OCI-LY1 (cell line): ENCODE measurements at regions not wholly inside any gene's neighbourhood (a gene's known extent, or its start where the extent isn't known, plus 50 kb on each side); places are given as distances from the start of the nearest gene placed in this dataset.

Source experiments
- EZH2 ChIP-seq: fragments of 200-600 bp; sonication (generic), shearing (Covaris generic); IDR thresholded peaks from 2 replicates; pipeline ENCODE4 v1.8.0; 2017; ENCODE audit warnings: borderline replicate concordance, mixed run types, mild to moderate bottlenecking, antibody characterized with exemption, low read length, moderate library complexity, mixed read lengths
- TF ChIP-seq, protein P1 (sequence below): fragments of 200-600 bp; sonication (generic), shearing (Covaris generic); IDR thresholded peaks from 2 replicates; pipeline ENCODE4 v1.5.1; 2017; ENCODE audit warnings: mild to moderate bottlenecking, antibody characterized with exemption, low read length, moderate library complexity, mixed read lengths

DNA sequence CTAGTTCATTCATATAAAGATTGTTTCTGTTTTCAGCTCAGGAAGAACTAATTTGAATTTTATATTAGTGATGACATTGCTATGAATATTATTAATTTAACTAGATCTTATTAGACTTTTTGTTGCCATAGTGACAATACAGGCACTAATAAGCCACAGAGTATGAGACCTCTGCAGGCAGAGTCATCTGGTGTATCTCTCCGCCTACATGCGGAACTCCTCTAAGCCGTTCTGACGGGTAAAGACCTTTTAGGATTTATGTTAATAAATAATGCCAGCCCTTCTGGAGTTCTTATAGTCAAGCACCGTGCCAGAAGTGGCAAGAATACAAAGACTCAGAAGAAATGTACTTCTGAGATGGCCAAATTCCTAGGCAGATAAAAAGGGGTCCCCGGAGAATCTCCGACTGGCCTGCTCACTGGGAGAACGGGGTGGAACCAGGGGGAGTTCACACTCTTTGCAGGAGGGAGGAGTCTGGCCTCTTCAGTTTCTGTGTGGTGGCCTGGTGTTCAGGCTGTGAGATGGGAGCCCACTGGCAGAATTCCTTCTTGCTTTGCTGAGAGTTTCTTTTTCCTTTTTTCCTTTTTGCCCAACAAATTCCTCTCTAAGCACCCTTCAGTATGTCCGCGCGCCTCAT, 85.1 kb upstream of the IL12B start:
- TF ChIP-seq, protein P1, sequence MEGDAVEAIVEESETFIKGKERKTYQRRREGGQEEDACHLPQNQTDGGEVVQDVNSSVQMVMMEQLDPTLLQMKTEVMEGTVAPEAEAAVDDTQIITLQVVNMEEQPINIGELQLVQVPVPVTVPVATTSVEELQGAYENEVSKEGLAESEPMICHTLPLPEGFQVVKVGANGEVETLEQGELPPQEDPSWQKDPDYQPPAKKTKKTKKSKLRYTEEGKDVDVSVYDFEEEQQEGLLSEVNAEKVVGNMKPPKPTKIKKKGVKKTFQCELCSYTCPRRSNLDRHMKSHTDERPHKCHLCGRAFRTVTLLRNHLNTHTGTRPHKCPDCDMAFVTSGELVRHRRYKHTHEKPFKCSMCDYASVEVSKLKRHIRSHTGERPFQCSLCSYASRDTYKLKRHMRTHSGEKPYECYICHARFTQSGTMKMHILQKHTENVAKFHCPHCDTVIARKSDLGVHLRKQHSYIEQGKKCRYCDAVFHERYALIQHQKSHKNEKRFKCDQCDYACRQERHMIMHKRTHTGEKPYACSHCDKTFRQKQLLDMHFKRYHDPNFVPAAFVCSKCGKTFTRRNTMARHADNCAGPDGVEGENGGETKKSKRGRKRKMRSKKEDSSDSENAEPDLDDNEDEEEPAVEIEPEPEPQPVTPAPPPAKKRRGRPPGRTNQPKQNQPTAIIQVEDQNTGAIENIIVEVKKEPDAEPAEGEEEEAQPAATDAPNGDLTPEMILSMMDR: no peak
- no peak for TF ChIP-seq EZH2
